Middle frontal gyrus (tissue), 1 donor: ENCODE measurements at regions not wholly inside any gene's neighbourhood (a gene's known extent, or its start where the extent isn't known, plus 50 kb on each side); places are given as distances from the start of the nearest gene placed in this dataset.
"Not testable (repeated sequence)": the region's sequence is repeated elsewhere in the genome, so short reads cannot be mapped to it uniquely, and the experiment has no call there.

Experiments used
- DNase-seq: peaks from one replicate; pipeline ENCODE4 v3.0.0-alpha.2; 2015; ENCODE audit warnings: low spot score; ENCODE audit errors: extremely low spot score

DNA sequence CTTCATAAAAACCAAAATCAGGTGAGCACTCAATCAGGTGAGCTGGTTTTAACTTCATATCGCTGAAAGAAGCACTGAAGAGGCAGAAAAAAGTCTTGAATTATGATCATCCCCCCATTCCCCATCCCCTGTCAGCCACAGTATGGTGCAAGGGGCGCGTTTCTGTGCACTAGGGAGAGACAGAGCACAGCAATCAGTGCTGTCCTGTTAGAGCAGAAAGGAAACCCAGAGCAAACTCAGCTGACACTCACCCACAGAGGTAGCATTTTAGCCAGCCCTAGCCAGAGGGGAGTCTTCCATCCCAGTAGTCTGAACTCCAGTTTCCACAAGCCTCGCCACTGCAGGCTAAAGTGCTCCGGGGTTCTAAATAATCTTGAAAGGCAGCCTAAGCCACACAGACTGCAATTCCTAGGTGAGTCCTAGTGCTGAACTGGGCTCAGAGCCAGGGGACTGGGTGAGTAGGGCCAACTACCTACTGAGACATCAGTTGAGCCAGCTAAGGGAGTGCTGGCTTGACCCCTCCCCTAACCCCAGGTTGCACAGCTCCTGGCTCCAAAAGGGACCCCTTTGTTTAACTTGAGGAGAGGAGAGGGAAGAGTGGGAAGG, 1352.6 kb upstream of the GJE1 start:
- DNase-seq: no peak

DNA sequence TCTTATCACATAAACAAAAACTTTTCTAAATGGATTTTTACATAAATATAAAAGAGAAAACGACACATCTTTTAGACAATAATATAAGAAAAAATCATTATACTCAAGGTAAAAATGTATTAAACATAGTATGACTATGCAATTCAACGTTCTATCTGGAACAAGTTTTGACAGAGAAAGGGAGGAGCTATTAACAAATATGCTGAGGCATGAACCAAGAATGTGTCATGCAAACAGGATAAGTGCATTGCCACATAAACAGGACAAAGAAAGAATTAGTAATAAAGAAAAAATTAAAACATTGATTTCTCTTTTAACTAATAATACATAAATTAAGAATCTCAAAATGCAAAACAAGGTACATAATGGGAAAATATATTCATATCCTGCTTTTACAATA, 1353.4 kb upstream of the GJE1 start:
- DNase-seq: no peak

DNA sequence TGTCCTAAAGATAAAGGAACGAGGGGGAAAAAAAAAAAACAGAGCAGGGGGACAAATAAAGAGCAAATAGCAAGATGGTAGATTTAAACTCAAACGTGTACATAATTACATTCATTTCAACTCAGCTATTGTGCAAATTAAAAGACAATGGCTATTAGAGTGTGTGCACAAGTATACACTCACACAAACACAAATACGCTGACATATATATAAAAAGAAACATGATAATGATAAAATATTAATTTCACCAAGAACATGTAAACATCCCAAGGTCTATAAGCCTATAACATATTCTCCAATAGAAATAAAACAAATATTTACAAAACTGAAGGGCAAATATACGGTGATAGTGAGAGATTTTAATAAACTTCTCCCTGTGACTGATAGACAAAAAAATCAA, 1354.9 kb upstream of the GJE1 start:
- DNase-seq: no peak

DNA sequence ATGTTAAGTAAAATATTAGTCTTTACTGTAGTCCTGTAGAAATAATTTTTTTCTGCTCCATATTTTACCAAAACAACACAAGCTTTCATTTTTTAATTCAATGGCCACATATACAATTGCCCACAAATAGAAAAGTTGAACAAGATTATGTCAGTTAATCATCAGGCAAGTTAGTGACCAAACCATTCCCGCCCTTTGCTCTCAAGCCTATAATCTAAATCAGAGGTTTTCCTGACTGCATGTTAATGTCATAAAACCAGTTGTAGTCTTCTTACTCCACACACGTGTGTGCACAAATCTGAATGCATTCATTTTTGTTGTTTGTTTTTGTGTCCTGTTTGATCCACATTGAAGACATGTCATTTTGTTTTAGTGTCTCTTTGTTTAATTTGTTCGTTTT, 1357.7 kb upstream of the GJE1 start:
- no peak for DNase-seq

DNA sequence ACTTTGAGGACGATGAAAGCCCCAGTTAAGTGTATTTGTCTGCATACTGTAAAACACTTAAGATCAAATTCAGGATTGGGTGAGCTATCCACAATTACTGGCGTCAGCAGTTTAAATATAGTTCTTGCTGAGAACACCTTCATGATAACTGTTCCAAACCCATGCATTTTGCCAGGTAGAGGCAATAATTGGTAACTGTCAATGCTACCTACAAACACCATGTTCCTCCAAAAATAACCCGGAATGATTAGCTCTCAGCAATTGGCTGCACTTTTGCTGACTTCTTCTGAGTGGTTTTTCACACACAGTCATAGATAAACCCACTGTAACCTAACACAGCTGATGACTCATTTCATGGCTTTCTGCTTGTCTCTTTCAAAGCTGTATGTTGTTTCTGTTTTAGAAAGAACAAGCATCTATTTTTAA, 1358.6 kb upstream of the GJE1 start:
- DNase-seq: peak; percentile 17

DNA sequence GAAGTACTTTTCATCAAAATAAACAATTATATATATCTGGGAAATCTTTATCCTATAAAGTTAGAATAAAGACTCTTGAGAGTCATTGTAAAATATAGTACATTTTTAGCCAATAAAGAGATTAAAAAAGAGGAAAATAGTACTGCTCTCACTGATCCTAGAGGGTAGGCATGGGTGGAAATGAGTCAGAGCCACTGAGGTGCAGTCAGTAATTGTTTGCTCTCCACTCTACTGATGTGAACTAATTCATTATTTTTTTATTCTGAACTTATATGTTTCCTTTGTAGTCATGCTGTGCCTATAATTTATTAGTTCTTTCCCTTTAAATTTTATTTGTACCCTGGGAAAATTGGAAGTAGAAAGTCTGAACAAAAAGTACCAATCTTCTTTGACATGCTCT, 1359.4 kb upstream of the GJE1 start:
- DNase-seq: no peak

DNA sequence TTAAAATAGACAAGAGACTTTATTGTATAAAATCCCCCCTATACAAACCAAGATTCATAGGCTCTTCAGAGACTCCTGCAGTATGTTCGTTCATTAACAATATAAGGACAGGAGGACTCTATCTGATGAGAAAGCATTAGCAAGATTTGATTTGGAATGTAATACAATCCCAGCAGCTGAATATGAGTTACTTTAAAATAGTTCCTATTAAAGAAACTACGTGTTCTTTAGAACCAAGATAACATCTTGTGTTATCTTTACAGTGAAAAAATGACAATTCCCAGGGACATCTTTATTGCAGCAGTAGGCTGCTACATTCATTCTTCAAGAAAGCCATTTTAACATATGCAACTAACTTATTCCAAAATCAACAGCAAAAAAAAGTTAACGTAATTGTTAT, 1360.1 kb upstream of the GJE1 start:
- no peak for DNase-seq

DNA sequence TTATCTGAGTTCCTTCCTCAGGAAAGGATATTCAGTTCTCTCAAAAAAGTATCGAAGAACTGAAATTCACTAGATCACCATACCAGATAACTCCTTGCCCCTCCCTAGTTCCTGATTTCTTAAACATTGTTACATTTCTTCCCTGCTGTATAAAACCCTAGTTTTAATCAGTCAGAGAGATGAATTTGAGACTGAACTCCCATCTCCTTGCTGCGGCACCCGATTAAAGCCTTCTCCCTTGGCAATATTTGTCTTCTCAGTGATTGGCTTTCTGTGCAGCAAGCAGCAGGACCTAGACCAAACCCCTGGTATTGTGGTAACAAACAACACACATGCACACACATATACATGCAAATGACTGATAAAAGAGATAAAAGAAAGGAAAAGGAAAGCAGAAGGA, 1364.6 kb upstream of the GJE1 start:
- no peak for DNase-seq

DNA sequence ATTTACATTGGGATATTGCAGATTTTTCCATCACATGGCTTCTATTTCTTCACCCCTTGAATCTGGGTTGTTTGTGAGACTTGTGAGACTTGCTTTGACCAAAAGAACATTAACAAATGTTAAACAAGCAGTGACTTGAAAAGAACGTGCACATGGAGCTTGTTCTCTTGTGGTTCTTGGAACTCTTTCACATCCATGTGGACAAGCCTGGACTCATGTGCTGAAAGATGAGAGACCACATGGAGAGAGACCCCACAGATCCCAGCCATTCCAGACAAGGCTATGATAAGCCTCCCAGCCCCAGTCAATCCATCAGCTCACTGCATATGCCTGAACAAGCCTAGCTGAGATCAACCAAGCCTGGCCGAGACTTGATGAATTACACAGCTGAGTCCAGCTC, 1365.7 kb upstream of the GJE1 start:
- no peak for DNase-seq

DNA sequence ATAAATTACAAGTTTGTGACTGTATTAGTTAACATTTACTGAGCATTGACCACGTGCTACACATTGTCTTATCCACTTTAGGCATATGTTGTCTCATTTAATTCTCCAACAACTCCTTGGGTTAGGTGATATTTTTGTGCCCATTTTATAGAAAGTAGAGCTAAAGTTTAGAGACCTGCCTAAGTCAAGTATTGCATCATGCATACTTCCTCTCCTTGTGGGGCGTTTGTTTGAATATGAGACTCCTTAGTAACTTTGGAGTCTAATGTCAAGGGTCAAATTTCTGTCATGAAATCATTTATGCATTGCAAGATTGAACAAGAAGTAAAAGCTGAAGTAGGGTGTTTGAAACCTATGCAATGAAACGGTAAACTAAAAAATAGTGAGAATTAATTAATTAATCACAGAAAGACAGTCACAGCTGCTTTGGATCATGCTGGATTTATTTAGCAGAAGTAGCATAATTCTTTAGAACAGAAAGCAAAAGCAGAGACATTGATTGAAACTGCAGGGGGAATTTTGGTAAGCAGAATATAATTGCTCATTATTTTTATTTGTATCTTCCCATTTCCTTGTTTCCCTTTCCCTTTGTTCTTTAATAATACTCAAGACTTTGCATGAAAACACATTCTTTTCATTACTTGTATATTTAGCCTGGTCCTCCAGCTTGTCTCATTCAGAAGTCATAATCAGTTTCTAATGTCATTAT, 1374.4 kb upstream of the GJE1 start:
- DNase-seq: no peak

DNA sequence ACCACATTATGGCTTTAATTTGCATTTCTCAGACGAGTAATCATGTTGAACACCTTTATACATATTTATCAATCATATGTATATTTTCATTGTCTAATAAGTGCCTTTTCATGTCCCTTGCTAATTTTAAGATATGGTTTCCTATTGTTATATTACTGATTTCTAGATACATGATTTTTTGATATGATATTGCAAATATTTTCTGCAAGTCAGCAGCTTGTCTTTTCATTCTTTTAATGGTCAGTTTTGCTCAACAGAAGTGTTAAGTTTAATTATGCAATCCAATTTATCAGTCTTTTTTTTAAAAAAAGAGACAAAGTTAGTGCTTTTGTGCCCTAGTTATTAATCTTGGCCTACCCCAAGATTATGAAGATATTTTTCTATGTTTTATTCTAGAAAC, 1377.8 kb upstream of the CITED2 start:
- no peak for DNase-seq

DNA sequence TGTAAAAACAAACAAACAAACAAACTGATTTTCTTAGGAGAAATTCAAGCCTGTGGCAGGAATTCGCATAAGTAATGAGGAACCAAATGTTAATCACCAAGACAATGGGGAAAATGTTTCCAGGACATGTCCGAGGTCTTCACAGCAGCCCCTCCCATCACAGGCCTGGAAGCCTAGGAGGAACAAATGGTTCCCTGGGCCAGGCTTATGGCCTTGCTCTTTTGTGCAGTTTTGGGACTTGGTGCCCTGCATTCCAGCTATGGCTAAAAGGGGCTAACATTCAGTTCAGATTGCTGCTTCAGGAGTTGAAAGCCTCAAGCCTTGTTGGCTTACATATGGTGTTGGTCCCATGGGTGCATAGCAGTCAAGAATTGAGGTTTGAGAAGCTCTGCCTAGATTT, 1372.7 kb upstream of the CITED2 start:
- no peak for DNase-seq

DNA sequence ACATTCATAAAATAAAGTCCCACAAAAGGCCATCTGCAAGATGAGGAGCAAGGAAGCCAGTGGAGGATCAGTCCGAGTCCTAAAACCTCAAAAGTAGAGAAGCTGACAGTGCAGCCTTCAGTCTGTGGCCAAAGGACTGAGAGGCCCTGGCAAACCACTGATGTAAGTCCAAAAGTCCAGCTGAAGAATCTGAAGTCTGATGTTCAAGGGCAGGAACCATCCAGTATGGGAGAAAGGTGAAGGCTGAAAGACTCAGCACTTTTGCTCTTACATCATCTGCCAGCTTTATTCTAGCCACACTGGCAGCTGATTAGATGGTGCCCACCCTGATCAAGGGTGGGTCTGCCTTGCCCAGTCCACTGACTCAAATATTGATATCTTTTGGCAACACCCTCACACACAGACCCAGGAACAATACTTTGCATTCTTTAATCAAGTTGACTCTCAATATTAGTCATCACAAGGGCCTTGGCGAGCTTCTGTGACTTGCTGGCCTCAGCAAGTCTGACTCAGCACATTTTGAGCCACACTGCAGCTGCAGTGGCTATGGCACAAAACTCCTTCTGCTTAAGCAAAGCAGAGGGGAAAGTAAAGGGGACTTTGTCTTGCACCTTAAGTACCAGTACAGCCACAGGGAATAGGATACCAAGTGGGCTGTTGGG, 1370.3 kb upstream of the CITED2 start:
- no peak for DNase-seq

DNA sequence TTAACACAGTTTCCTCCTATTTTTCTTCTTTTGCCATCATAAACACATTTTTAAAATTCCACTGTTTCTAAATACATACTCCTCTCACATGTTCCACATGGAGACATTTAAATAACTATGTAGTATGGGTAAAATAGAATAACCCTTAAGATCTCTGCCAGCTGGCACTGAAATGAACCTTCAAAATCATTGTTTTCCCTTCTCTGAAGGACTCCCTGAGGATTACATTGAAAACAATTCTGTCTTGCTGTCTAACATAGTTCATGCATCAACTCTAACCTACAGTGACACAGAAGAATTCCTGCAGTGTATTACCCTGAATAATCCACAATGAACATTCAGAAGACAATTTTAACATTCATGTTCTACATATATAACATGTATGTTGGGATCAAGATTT, 1361.8 kb upstream of the CITED2 start:
- DNase-seq: no peak

DNA sequence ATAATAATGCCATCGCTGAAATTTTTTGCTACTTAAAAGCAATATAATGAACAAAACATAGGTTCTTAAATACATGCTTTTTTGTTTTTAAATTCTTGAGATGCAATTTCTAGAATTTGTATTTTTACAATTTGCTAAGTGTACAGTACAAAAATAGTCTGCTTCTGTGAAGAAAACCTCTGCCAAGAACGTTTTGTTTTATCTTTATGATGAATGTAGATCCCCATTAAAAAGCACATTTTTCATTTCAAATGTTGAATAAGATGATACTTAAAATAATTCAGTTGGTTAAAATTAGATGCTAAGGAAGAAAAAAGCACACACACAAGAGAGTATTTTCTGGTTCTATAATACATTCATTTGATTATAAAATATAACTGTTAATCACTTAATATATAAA, 1358.5 kb upstream of the CITED2 start:
- DNase-seq: peak; percentile 11

DNA sequence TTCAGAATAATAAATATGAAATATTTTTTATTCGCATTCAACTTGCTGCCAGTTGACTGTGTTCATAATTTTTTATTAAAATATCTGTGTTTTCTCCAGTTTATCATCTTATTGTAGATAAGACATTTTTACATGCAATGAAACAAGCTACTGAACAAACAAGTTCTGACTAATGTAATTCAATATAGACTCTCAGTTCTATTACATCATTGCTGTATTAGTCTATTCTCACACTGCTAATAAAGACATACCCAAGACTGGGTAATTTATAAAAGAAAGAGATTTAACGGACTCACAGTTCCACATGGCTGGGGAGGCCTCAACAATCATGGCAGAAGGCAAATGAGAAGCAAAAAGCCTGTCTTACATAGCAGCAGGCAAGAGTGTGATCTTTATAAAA, 1357.7 kb upstream of the CITED2 start:
- no peak for DNase-seq

DNA sequence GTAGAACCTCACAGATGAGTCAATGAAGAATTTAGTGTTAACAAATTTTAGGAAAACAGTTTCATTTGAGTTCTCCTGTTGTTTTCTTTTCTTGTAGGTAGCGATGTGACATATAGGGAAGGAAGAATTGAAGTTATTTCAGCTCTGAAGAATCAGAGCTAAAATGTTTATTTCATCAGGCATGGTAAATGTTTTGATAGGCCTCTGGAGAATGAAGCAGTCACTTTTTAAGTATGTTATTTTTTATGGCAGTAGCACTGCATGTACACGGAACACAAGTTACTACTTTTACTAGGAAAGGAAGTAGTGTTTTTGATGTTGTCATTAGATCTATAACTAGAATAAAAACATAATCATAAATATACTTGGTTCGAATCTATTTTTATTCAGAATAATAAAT, 1357.3 kb upstream of the CITED2 start:
- no peak for DNase-seq

DNA sequence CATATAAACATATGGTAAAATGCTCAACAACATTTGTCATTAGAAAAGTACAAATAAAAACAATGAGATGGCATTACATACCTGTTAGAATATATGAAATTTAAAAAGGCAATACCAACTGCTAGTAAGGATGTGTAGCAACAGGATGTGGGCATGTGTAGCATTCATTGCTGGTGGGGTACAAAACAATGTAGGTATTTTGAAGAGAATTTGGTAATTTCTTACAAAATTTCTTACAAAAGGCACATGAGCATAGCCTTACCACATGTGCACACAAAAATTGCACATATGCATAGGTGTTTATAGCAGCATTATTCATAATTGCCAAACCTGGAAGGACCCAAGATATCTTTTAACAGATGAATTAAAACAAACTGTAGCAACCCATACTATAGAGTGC, 1355.1 kb upstream of the CITED2 start:
- DNase-seq: no peak

DNA sequence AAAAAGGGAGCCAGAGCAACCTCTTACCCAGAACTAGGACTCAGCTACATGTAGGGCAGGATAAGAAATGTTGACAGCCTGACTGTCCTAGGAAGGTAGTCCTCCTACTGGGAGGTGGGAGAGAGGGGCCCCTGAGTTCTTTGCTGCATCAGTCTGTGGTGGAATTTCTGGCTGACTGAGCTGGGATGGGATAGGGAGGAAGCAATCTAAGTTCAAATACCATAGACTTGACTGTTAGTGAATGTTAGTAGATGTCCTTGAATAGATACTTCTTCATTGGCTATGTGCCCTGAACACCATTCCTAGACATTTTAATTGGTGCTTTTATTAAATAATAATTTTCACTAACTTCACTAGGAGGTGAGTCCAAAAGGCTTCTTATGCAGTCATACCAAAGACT, 1343.6 kb upstream of the CITED2 start:
- DNase-seq: no peak

DNA sequence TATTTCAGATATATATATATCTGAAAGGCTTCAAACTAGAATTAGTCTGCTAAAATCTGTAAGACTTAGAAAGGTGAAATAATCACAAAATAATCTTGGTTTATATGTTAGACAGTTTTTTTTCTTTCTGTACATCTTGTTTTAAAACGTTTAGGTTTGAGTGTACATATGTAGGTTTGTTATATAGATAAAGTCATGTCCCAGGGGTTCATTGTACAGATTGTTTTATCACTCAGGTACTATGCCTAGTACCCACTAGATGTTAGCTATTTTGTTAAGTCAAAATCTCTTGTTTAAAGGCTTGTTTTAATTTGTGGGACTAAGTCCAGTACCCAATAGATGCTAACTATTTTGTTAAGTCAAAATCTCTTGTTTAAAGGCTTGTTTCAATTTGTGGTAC, 1339.0 kb upstream of the CITED2 start:
- no peak for DNase-seq

DNA sequence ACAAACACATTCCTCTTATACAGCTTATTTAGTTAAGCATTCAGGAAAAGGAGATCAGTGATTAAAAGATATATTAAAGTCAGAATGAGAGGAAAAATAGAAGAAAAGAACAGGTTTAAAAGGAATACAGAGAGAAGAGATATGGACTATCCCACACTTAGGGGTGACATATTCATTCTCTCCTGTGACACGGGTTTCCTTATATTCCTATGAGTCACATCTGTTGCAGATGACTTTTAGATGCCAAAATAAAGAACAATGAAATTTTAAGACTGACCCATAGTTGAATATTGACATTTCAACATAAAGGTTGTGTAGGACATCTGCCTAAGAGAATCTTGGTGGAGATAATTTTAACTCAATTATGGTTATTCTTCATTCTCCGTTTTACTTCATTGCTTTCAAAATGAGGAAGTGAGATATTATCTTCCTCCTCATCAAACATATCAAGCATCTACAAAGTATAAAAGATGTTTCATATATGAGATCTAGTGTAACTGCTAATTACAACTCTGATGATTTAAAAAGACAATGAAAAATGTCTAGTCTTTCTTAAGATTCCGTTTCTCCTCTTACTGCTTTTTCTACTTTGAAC, 1336.7 kb upstream of the CITED2 start:
- no peak for DNase-seq

DNA sequence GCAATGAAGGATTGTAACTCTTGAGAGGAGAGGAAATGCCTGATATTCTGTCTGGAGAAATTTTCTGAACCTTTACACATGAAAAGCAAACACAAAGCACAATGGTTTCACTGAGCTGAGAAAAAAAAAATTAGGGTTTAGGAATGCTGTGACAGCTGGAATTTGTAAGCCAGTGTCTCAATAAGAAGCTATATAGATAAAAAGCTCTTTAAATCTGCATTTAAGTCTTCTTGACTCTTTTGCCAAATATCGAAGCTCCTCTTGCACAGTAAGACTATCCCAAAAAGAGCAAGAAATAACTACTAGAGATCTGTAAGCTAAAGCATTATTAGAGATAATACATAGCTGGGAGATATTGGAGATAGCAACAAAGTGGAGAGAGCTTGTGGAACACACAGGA, 1334.0 kb upstream of the CITED2 start:
- no peak for DNase-seq

DNA sequence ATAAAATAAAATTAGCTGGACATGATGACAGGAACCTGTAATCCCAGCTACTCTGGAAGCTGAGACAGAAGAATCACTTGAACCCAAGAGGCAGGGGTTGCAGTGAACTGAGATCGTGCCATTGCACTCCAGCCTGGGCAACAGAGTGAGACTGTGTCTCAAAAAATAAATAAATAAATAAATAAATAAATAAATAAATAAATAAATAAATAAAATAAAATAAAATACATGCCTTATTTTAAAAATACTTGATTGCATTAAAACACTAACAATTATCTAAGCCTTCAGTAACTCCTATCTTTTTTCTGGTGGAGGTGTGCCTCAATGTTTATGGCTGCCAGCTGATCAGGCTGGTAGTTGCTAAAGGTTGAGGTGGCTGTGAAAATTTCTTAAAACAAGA, 1329.6 kb upstream of the CITED2 start:
- DNase-seq: not testable (repeated sequence)
